Activated CD4-positive, alpha-beta T cell treated with anti-CD3 and anti-CD28 coated beads, Interleukin-2, amount 10 ng/mL, durations not matched to agents 24 days and 14 days (primary cell): ENCODE measurements at regions not wholly inside any gene's neighbourhood (a gene's known extent, or its start where the extent isn't known, plus 50 kb on each side); places are given as distances from the start of the nearest gene placed in this dataset.

Source experiments
- DNase-seq: peaks from one replicate; pipeline ENCODE4 v3.0.0; 2022
- H3K27ac Mint-ChIP-seq: one replicate; pipeline ENCODE4 v1.8.0; 2022; ENCODE audit warnings: mild to moderate bottlenecking, mixed read lengths
- H3K27me3 Mint-ChIP-seq: one replicate; pipeline ENCODE4 v1.8.0; 2022; ENCODE audit warnings: mixed read lengths
- H3K36me3 Mint-ChIP-seq: one replicate; pipeline ENCODE4 v1.8.0; 2022; ENCODE audit warnings: low read depth, mild to moderate bottlenecking, mixed read lengths
- H3K4me1 Mint-ChIP-seq: one replicate; pipeline ENCODE4 v1.8.0; 2021; ENCODE audit warnings: mixed read lengths
- H3K4me3 Mint-ChIP-seq: one replicate; pipeline ENCODE4 v1.8.0; 2022; ENCODE audit warnings: mild to moderate bottlenecking, moderate library complexity, mixed read lengths
- H3K9me3 Mint-ChIP-seq: one replicate; pipeline ENCODE4 v1.8.0; 2021; ENCODE audit warnings: mixed read lengths
- intact Hi-C: fragments of 100-400 bp; cut with micrococcal nuclease; formaldehyde crosslinking; loops from one replicate; pipeline ENCODE4 v1.15.1; 2023

DNA sequence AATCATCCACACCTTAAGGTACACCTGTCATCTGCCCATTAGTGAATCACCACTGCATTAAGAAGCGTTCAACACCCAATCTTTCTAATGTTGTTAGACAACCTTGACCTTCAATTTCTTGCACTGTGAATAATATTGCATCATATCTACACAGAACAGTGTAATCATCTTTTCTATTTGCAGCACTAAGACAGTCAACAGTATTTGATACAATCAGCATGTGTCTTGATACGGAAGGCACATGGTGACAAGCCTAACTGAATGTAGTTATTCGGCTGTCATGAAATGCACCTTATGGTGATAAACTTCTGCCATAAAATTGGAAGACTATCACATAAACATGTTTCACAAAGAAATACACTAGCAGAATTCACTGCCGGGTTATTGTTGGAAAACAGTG is 253.9 kb upstream of the THRB start:
- intact Hi-C loops, result no loop called here
- H3K27me3 Mint-ChIP-seq, result no peaks in the 10 kb centered on the region
- H3K4me3 Mint-ChIP-seq, result no peak overlapping the region
- no peaks in the 10 kb centered on the region for H3K4me1 Mint-ChIP-seq
- no peak for DNase-seq
- no peaks in the 10 kb centered on the region for H3K9me3 Mint-ChIP-seq
- no peaks in the 10 kb centered on the region for H3K36me3 Mint-ChIP-seq
- H3K27ac Mint-ChIP-seq, result no peak overlapping the region

- no peaks in the 10 kb centered on the region for H3K9me3 Mint-ChIP-seq
- H3K36me3 Mint-ChIP-seq, result no peaks in the 10 kb centered on the region
- H3K27ac Mint-ChIP-seq, result no peak overlapping the region
- intact Hi-C loops, result no loop called here
- no peaks in the 10 kb centered on the region for H3K27me3 Mint-ChIP-seq
- DNase-seq, result no peak
- H3K4me1 Mint-ChIP-seq, result no peaks in the 10 kb centered on the region
- H3K4me3 Mint-ChIP-seq, result no peak overlapping the region
These were observed 256.4 kb upstream of the THRB start for GRCh38 chr3:24751020-24751419.

DNA sequence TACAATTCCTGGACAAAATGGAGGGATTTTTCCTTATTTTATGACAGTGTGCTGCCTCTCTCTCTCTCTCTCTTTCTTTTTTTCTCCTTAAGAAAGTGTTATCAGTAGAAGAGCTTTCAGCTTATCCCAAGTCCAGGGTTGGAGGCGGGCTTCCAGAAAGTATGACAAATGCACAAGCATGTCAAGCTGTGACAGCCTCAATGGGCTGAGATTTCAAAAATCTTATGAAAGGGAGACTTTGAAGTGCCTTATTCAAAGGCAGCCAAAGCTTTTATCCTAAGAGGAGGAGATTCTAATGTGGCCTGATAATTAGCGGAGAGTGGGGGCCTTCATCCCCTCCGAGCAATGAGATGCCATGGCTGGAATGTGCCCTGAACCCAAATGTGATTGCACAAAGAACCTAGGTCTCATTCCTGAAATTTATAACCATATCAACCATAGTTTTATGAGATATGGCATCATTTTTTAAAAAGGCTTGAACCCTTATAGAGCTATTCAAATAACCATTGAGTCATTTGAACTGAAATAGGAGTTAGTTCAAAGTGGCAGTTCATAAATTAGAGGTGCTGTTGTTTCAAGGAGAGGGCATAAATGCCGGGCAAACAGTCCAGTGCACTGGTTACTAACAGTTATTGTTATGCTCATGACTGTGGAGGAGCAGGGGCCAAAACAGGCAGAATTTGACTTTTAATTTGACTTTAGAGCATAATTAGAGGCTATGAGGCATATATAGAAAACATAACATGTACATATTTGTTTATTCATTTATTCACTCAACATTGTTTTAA is 261.6 kb upstream of the THRB start:
- H3K4me1 Mint-ChIP-seq, result no peaks in the 10 kb centered on the region
- no peaks in the 10 kb centered on the region for H3K9me3 Mint-ChIP-seq
- H3K27ac Mint-ChIP-seq, result no peak overlapping the region
- intact Hi-C loops, result no loop called here
- no peaks in the 10 kb centered on the region for H3K27me3 Mint-ChIP-seq
- no peaks in the 10 kb centered on the region for H3K36me3 Mint-ChIP-seq
- H3K4me3 Mint-ChIP-seq, result no peak overlapping the region
- no peak for DNase-seq

DNA sequence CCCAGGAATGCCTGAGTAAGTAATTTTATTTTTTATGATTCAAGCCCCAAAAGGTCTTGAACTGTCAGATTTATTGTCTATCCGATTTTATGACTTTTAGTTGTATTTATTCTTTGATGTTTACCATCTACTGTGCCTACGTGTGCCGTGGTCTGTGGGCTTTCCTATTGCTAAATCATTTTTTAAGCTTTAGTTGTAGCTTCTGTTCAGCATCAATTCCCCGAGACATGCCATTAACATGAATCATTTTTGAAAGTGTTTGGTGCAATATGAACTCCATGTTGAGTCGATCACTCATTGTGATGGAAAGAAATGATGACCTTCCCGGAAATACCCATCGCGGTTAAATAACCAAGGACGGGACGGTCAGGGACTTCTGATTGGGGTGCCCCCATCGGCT is 268.7 kb upstream of the THRB start:
- H3K36me3 Mint-ChIP-seq, result no peaks in the 10 kb centered on the region
- DNase-seq, result no peak
- no peak overlapping the region for H3K27ac Mint-ChIP-seq
- no peaks in the 10 kb centered on the region for H3K27me3 Mint-ChIP-seq
- intact Hi-C loops, result no loop called here
- no peaks in the 10 kb centered on the region for H3K4me1 Mint-ChIP-seq
- H3K4me3 Mint-ChIP-seq, result no peak overlapping the region
- no peaks in the 10 kb centered on the region for H3K9me3 Mint-ChIP-seq

DNA sequence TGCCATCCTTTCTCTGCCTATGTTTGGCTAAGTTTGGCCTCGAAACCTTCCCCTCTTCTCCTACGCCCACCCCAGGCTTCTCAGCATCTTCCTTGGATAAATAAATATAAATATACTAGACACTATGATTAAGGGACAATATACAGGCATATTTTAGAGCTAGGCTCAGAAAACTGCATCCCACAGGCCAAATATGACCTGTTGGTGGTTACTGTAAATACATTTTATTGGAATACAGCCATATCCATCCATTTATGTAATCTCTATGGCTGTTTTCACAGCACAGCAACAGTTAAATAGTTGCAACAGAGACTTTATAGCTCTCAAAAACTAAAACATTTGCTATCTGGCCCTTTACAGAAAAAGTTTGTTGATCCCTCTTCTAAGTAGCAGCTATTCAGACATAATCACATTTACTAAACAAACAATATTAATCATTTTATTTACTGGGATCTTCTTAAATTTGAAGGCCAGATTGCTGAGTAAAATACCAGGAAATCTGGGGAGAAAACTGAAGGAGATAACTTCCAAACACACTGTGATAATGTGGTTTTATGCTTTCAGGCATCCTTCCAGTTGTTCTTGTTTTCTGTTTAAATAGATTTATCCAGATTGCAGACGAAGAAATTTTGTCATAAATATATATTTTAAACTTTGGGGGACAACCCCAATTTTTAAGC is 269.7 kb upstream of the THRB start:
- no peak for DNase-seq
- no peaks in the 10 kb centered on the region for H3K9me3 Mint-ChIP-seq
- no peaks in the 10 kb centered on the region for H3K27me3 Mint-ChIP-seq
- no peak overlapping the region for H3K27ac Mint-ChIP-seq
- intact Hi-C loops, result no loop called here
- no peaks in the 10 kb centered on the region for H3K36me3 Mint-ChIP-seq
- H3K4me3 Mint-ChIP-seq, result no peak overlapping the region
- no peaks in the 10 kb centered on the region for H3K4me1 Mint-ChIP-seq

GRCh38 chr3:24765399-24765798 is 270.7 kb upstream of the THRB start:
- Mint-ChIP-seq H3K27ac (no peak overlapping the region), H3K4me1 (no peaks in the 10 kb centered on the region), H3K27me3 (no peaks in the 10 kb centered on the region), H3K4me3 (no peak overlapping the region), H3K9me3 (no peaks in the 10 kb centered on the region), H3K36me3 (no peaks in the 10 kb centered on the region)
- intact Hi-C loops, result no loop called here
- no peak for DNase-seq

DNA sequence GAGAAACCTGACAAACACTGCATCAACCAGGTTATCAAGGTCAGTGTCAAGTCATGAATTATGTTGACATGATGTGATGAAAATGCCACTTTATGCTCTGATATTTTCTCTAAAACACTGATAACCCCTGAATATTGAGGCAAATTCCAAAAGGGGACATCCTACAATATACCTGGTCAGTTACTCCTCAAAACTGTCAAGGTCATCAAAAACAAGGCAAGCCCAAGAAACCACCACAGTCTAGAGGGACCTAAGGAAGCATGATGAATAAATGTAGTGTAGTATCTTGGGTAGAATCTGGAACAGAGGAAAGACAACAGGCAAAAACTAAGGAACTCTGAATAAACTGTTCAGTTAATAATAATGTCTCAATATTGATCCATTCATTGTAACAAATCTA is 275.3 kb upstream of the THRB start:
- H3K27ac Mint-ChIP-seq, result no peak overlapping the region
- intact Hi-C loops, result loop anchor here (10.0 kb wide), 1 partner anchor 825 kb away; no protein-coding TSS in a partner anchor

GRCh38 chr3:24773798-24774197 is 279.1 kb upstream of the THRB start:
- intact Hi-C loops, result loop anchor here (10.0 kb wide), 1 partner anchor 821 kb away; no protein-coding TSS in a partner anchor
- Mint-ChIP-seq H3K4me3 (no peak overlapping the region), H3K27ac (no peak overlapping the region), H3K9me3 (no peaks in the 10 kb centered on the region), H3K27me3 (no peaks in the 10 kb centered on the region), H3K4me1 (no peaks in the 10 kb centered on the region), H3K36me3 (no peaks in the 10 kb centered on the region)
- no peak for DNase-seq

More for the DNA sequence above, 275.3 kb upstream of the THRB start:
- Mint-ChIP-seq H3K4me1 (no peaks in the 10 kb centered on the region), H3K27me3 (no peaks in the 10 kb centered on the region), H3K36me3 (no peaks in the 10 kb centered on the region), H3K4me3 (no peak overlapping the region), H3K9me3 (no peaks in the 10 kb centered on the region)
- DNase-seq, result no peak

DNA sequence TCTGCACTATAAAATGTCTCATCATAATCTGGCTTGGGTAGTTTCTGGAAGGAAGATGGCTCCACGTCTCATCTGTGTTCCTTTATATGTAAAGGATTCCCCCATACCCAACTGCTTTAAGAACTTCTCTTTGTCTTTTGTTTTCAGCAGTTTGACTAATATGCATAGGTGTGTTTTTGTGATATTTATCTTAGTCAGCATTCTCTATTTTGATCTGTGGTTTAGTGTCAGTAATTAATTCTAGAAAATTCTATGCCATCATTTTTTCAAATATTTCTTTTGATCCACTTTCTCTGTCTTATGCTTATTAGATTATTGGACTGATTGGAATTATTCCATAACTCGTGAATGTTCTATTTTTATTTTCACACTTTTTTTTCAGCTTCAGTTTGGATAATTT is 286.3 kb upstream of the THRB start:
- no peak overlapping the region for H3K4me3 Mint-ChIP-seq
- no peak for DNase-seq
- intact Hi-C loops, result no loop called here
- no peaks in the 10 kb centered on the region for H3K36me3 Mint-ChIP-seq
- no peaks in the 10 kb centered on the region for H3K4me1 Mint-ChIP-seq
- no peaks in the 10 kb centered on the region for H3K27me3 Mint-ChIP-seq
- peaks cover 9% of the 10 kb centered on the region for H3K9me3 Mint-ChIP-seq
- no peak overlapping the region for H3K27ac Mint-ChIP-seq

DNA sequence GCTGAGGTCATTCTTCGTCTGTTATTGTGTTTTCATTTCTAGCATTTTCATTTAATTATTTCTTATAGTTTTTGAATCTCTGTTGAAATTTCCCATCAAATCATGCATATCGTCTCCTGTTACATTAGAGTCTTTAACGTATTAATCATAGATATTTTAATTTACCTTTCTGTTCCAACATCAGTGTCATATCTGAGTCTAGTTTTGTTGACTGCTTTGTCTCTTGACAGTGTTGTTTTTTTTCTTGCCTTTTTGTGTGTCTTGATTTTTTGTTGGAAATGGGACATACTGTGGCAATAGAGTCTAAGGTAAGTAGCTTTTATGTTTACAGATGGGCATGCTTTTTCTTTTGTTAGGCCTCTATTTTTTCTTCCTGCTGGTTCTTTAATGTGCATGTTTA is 286.8 kb upstream of the THRB start:
- Mint-ChIP-seq H3K27me3 (no peaks in the 10 kb centered on the region), H3K9me3 (peaks cover 9% of the 10 kb centered on the region), H3K4me3 (no peak overlapping the region), H3K36me3 (no peaks in the 10 kb centered on the region), H3K27ac (no peak overlapping the region), H3K4me1 (no peaks in the 10 kb centered on the region)
- no peak for DNase-seq
- intact Hi-C loops, result no loop called here

- Mint-ChIP-seq H3K27ac (no peak overlapping the region), H3K27me3 (no peaks in the 10 kb centered on the region), H3K36me3 (no peaks in the 10 kb centered on the region), H3K9me3 (no peaks in the 10 kb centered on the region), H3K4me1 (no peaks in the 10 kb centered on the region), H3K4me3 (no peak overlapping the region)
- intact Hi-C loops, result no loop called here
- no peak for DNase-seq
These were observed 299.2 kb upstream of the THRB start for GRCh38 chr3:24793896-24794295.

- H3K27ac Mint-ChIP-seq, result no peak overlapping the region
- H3K36me3 Mint-ChIP-seq, result no peaks in the 10 kb centered on the region
- no peak overlapping the region for H3K4me3 Mint-ChIP-seq
- H3K4me1 Mint-ChIP-seq, result no peaks in the 10 kb centered on the region
- H3K9me3 Mint-ChIP-seq, result no peaks in the 10 kb centered on the region
- DNase-seq, result no peak
- H3K27me3 Mint-ChIP-seq, result no peaks in the 10 kb centered on the region
- intact Hi-C loops, result no loop called here
These were observed 308.0 kb upstream of the THRB start for GRCh38 chr3:24802614-24803013.

GRCh38 chr3:24804095-24804494 is 309.4 kb upstream of the THRB start:
- intact Hi-C loops, result no loop called here
- no peak overlapping the region for H3K4me3 Mint-ChIP-seq
- no peak for DNase-seq
- no peaks in the 10 kb centered on the region for H3K9me3 Mint-ChIP-seq
- H3K36me3 Mint-ChIP-seq, result no peaks in the 10 kb centered on the region
- H3K27me3 Mint-ChIP-seq, result no peaks in the 10 kb centered on the region
- H3K4me1 Mint-ChIP-seq, result no peaks in the 10 kb centered on the region
- no peak overlapping the region for H3K27ac Mint-ChIP-seq

GRCh38 chr3:24810881-24811280 is 316.2 kb upstream of the THRB start:
- Mint-ChIP-seq H3K27ac (no peak overlapping the region), H3K4me3 (no peak overlapping the region), H3K9me3 (no peaks in the 10 kb centered on the region), H3K36me3 (no peaks in the 10 kb centered on the region), H3K4me1 (no peaks in the 10 kb centered on the region), H3K27me3 (no peaks in the 10 kb centered on the region)
- no peak for DNase-seq
- intact Hi-C loops, result no loop called here

DNA sequence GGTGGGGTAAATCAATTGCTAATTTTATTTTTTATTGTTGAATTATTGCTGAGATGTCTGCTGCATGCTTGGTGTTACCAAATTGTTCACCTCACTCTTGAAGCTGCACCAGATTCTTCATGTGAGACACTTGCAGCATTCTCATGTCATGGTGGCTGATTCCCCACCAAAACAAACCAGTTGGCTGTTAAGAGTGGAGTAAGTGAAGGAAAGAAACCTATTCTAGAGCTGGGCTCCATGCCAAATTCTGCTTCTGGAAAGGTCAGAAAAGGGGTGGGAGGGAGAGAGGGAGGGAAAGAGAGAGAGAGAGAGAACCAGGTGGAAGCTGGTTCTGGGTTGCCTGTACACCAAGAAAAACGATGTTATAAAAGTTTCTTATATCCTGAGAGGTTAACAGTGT is 317.5 kb upstream of the THRB start:
- no peaks in the 10 kb centered on the region for H3K36me3 Mint-ChIP-seq

More for the DNA sequence above, 317.5 kb upstream of the THRB start:
- no peaks in the 10 kb centered on the region for H3K27me3 Mint-ChIP-seq
- no peak for DNase-seq
- H3K4me1 Mint-ChIP-seq, result no peaks in the 10 kb centered on the region
- no peak overlapping the region for H3K4me3 Mint-ChIP-seq
- H3K9me3 Mint-ChIP-seq, result no peaks in the 10 kb centered on the region
- intact Hi-C loops, result no loop called here
- no peak overlapping the region for H3K27ac Mint-ChIP-seq
